ENCODE measurements at regions not wholly inside any gene's neighbourhood (a gene's known extent, or its start where the extent isn't known, plus 50 kb on each side); places are given as distances from the start of the nearest gene placed in this dataset.
A peak's percentile ranks its signal among the peaks of the same experiment; 100 is the strongest.
"Not testable (repeated sequence)": the region's sequence is repeated elsewhere in the genome, so short reads cannot be mapped to it uniquely, and the experiment has no call there.

GRCh38 chr14:49961270-49962222, 68.7 kb downstream of the ARF6 start:
- in situ Hi-C loops (cut with HindIII; ENCODE audit: low pct_unique_long_range_greater_than_20kb, low sequenced_read_pairs), result no loop called here
- TF ChIP-seq JUND (IDR thresholded peaks at IDR 0.05; ENCODE audit: low read depth), result no peak
- no peak for DNase-seq (ENCODE audit: low read depth in 1 of 2, low spot score in 1 of 2)

- in situ Hi-C loops (cut with HindIII; ENCODE audit: low pct_unique_long_range_greater_than_20kb, low sequenced_read_pairs), result no loop called here
- no peak for TF ChIP-seq JUND (IDR thresholded peaks at IDR 0.05; ENCODE audit: low read depth)
- DNase-seq (ENCODE audit: low read depth in 1 of 2, low spot score in 1 of 2), result peak in 1 of 2 experiments; percentile 90
Measured at GRCh38 chr14:49962621-49963020, 69.7 kb downstream of the ARF6 start.

- in situ Hi-C loops (cut with HindIII; ENCODE audit: low pct_unique_long_range_greater_than_20kb, low sequenced_read_pairs), result not testable (repeated sequence)
Measured at GRCh38 chr14:49965068-49965651, 72.3 kb downstream of the ARF6 start.

GRCh38 chr14:49966304-49966809, 73.5 kb downstream of the ARF6 start:
- DNase-seq (ENCODE audit: low read depth in 1 of 2, low spot score in 1 of 2), result peak in 1 of 2 experiments; percentile 62
- in situ Hi-C loops (cut with HindIII; ENCODE audit: low pct_unique_long_range_greater_than_20kb, low sequenced_read_pairs), result no loop called here
- no peak for TF ChIP-seq JUND (IDR thresholded peaks at IDR 0.05; ENCODE audit: low read depth)

More at GRCh38 chr14:49965068-49965651, 72.3 kb downstream of the ARF6 start:
- DNase-seq (ENCODE audit: low read depth in 1 of 2, low spot score in 1 of 2), result not testable (repeated sequence)

GRCh38 chr14:49966971-49967630, 74.2 kb downstream of the ARF6 start:
- in situ Hi-C loops (cut with HindIII; ENCODE audit: low pct_unique_long_range_greater_than_20kb, low sequenced_read_pairs), result no loop called here
- TF ChIP-seq JUND (IDR thresholded peaks at IDR 0.05; ENCODE audit: low read depth), result no peak
- no peak for DNase-seq (ENCODE audit: low read depth in 1 of 2, low spot score in 1 of 2)

- in situ Hi-C loops (cut with HindIII; ENCODE audit: low pct_unique_long_range_greater_than_20kb, low sequenced_read_pairs), result no loop called here
- no peak for TF ChIP-seq JUND (IDR thresholded peaks at IDR 0.05; ENCODE audit: low read depth)
- DNase-seq (ENCODE audit: low read depth in 1 of 2, low spot score in 1 of 2), result no peak
Measured at GRCh38 chr14:49969961-49970360, 77.1 kb downstream of the ARF6 start.

- in situ Hi-C loops (cut with HindIII; ENCODE audit: low pct_unique_long_range_greater_than_20kb, low sequenced_read_pairs), result no loop called here
- DNase-seq (ENCODE audit: low read depth in 1 of 2, low spot score in 1 of 2), result peak in 1 of 2 experiments; percentile 60
- TF ChIP-seq JUND (IDR thresholded peaks at IDR 0.05; ENCODE audit: low read depth), result no peak
Measured at GRCh38 chr14:49970474-49971147, 77.7 kb downstream of the ARF6 start.

GRCh38 chr14:49971156-49972130, 78.6 kb downstream of the ARF6 start:
- DNase-seq (ENCODE audit: low read depth in 1 of 2, low spot score in 1 of 2), result peak in 1 of 2 experiments; percentile 82
- TF ChIP-seq JUND (IDR thresholded peaks at IDR 0.05; ENCODE audit: low read depth), result no peak
- in situ Hi-C loops (cut with HindIII; ENCODE audit: low pct_unique_long_range_greater_than_20kb, low sequenced_read_pairs), result no loop called here

GRCh38 chr14:49972131-49972671, 79.3 kb downstream of the ARF6 start:
- TF ChIP-seq JUND (IDR thresholded peaks at IDR 0.05; ENCODE audit: low read depth), result no peak; the same call in 1 of the 2 replicates
- in situ Hi-C loops (cut with HindIII; ENCODE audit: low pct_unique_long_range_greater_than_20kb, low sequenced_read_pairs), result no loop called here
- DNase-seq (ENCODE audit: low read depth in 1 of 2, low spot score in 1 of 2), result peak in 1 of 2 experiments; percentile 98

- in situ Hi-C loops (cut with HindIII; ENCODE audit: low pct_unique_long_range_greater_than_20kb, low sequenced_read_pairs), result no loop called here
- DNase-seq (ENCODE audit: low read depth in 1 of 2, low spot score in 1 of 2), result peak in 1 of 2 experiments; percentile 93
- peak; percentile 45; the same call in 1 of the 2 replicates for TF ChIP-seq JUND (IDR thresholded peaks at IDR 0.05; ENCODE audit: low read depth)
Measured at GRCh38 chr14:49972823-49973222, 79.9 kb downstream of the ARF6 start.

GRCh38 chr14:49975276-49975675, 82.4 kb downstream of the ARF6 start:
- in situ Hi-C loops (cut with HindIII; ENCODE audit: low pct_unique_long_range_greater_than_20kb, low sequenced_read_pairs), result no loop called here
- DNase-seq (ENCODE audit: low read depth in 1 of 2, low spot score in 1 of 2), result no peak

More at GRCh38 chr14:49975276-49975675, 82.4 kb downstream of the ARF6 start:
- no peak for TF ChIP-seq JUND (IDR thresholded peaks at IDR 0.05; ENCODE audit: low read depth)

All from T47D (cell line).